Astrocyte of the spinal cord (primary cell): ENCODE measurements at regions not wholly inside any gene's neighbourhood (a gene's known extent, or its start where the extent isn't known, plus 50 kb on each side); places are given as distances from the start of the nearest gene placed in this dataset.

Experiments used
- DNase-seq: peaks from one replicate; pipeline ENCODE4 v3.0.0; 2011; ENCODE audit warnings: low read depth, low spot score
- H3K4me3 ChIP-seq: 2 replicates; pipeline ENCODE4 v1.5.1; 2011; ENCODE audit warnings: low read depth, mild to moderate bottlenecking, low read length, moderate library complexity
- in situ Hi-C: cut with HindIII; loops from 2 replicates; pipeline ENCODE4 v1.10.0; 2017; ENCODE audit warnings: low sequenced_read_pairs
- TF ChIP-seq, protein P1 (sequence below): IDR thresholded peaks from 2 replicates; pipeline ENCODE4 v1.5.1; 2012; ENCODE audit warnings: low read depth, mild to moderate bottlenecking, low read length, inconsistent platforms

DNA sequence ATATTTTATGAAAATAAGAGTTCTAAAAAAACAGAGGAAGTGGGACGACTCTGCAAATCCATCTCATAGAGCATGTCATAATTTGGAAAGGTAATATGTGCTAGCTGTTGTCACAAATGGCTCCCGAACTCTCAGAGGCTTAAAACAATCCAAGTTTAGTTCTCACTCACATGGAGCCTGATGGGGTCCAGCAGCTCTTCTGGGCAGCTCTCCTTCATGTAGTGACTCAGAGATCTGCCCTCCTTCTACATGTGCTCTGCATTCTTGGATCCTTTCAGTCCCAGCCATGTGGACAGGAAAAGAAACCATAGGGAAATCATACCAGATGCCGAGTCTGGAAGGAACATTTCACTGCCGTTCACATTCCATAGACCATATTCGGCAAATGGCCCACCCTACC is 180.1 kb upstream of the APCDD1 start:
- TF ChIP-seq, protein P1, sequence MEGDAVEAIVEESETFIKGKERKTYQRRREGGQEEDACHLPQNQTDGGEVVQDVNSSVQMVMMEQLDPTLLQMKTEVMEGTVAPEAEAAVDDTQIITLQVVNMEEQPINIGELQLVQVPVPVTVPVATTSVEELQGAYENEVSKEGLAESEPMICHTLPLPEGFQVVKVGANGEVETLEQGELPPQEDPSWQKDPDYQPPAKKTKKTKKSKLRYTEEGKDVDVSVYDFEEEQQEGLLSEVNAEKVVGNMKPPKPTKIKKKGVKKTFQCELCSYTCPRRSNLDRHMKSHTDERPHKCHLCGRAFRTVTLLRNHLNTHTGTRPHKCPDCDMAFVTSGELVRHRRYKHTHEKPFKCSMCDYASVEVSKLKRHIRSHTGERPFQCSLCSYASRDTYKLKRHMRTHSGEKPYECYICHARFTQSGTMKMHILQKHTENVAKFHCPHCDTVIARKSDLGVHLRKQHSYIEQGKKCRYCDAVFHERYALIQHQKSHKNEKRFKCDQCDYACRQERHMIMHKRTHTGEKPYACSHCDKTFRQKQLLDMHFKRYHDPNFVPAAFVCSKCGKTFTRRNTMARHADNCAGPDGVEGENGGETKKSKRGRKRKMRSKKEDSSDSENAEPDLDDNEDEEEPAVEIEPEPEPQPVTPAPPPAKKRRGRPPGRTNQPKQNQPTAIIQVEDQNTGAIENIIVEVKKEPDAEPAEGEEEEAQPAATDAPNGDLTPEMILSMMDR: no peak
- in situ Hi-C loops: no loop called here
- no peak overlapping the region for H3K4me3 ChIP-seq
- DNase-seq: no peak

DNA sequence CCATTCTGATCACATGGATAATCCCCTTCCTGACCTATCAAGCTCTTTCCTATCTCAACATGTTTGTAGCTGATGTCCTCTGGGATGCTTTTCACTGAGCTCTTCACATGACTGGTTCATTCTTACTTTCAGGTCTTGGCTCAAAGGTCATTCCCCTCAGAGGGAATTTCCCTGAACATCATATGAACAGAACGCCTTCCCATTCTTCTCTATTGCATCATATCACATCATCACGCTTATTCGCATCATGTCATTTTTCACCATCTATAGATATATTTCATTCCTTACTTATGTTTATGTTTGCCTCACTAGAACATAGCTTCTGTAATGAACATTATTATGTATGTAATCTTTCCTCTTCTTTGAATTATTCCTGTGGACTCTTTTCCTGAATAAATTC is 178.9 kb upstream of the APCDD1 start:
- DNase-seq: no peak

DNA sequence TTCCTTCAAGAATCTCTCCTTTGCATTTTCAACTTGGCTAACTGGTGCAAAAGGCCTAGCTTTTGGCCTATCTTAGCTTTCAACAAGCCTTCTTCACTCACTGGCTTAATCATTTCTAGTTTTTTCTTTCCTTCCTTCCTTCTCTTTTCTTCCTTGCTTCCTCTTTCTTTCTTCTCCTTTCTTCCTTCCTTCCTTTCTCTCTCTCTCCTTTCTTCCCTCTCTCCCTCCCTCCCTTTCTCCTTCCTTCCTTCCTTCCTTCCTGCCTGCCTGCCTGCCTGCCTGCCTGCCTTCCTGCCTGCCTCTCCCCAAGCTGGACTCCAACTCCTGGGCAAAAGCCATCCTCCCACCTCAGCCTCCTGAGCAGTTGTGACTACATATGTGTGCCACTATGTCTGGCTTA is 176.2 kb upstream of the APCDD1 start:
- TF ChIP-seq, protein P1: no peak
- in situ Hi-C loops: no loop called here
- DNase-seq: no peak
- H3K4me3 ChIP-seq: no peak overlapping the region

More for the DNA sequence above, 178.9 kb upstream of the APCDD1 start:
- TF ChIP-seq, protein P1: no peak
- no peak overlapping the region for H3K4me3 ChIP-seq
- in situ Hi-C loops: no loop called here

DNA sequence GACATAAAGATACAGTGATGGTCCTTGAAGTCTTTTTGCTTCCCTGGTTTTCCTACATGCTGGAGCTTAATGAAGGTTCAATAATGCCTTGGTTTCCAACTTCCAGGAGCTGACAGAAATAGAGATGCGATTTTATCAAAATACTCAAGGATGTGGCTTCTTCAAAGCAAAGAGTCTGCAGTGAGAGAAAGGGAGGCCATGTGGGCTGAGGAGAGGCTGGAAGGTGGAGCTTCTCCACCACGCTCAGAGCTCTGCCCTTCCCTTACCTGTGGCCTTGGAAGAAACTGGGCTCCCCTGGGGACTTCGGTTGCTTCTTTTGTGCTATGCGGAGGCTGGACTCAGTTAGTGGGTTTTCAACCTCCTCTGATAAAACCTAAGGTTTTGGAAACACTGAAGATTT is 175.0 kb upstream of the APCDD1 start:
- TF ChIP-seq, protein P1: no peak
- in situ Hi-C loops: no loop called here
- no peak for DNase-seq
- no peak overlapping the region for H3K4me3 ChIP-seq

DNA sequence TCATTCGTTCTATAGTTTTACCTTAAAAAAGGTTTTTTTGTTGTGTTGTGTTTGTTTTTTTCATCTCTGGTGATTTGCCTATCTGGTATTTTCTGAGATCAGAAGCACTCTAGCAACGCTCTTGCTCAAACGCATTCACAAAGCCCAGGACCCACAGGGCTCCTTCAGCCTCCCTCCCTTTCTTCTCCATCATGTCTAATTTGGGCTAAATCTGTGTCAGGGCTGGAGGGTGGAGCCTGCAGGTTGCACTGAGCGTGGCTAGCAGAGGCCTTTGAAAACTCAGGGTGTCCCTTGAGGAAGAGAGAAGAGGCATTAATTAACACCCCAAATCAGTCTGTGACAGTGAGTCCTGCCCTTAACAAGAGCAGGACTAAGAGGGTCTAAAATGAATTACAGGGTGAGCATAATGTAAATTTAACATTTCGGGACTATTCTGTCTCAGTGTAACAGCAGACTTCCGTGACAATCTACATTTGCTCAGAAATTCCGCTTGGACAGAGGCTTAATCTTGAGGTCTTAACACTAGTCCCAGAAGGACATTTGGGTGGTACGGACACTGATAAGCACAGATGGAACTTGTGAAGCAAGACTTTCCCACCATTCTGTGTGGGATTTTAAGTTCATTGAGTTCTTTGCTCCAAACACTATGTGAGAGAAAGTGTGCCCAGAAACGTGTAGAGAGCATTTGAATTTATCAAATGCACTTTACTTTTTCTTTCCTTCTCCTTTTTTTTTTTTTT is 174.4 kb upstream of the APCDD1 start:
- in situ Hi-C loops: no loop called here
- DNase-seq: no peak
- TF ChIP-seq, protein P1: no peak
- no peak overlapping the region for H3K4me3 ChIP-seq

DNA sequence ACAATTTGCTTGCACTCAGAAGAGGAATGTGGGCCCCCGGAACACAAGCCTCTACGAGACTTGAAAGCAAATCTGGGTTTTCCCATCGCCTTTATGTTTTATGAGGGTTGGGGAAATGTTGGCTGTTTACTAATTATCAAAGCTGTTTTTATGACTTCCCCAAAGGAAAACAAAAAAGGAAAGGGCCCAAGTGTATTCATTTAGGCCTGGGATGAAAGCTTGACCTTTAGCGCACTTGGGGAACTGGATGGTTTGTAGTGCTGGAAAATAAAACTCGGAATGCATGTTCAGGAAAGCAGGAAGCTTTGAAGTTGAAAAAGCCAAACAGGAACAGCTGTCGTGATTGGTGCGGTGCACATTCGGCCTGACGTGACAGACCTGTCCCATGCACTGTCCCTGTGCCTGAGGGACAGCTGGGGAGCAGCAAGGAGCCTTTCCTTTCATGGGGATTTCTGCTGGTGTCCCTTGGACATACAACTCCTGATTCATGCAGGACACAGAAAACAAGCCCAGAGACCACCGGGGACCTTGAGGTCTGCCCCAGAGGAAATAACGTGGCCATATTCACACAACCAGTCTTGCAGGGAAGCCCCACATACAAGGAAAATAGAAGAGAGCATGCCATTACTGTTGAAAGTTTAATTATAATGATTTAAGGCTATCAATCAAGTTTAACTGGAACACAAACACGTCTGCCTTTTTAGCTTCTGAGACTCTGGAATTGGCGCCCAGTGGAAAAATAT is 169.7 kb upstream of the APCDD1 start:
- no peak for DNase-seq
- in situ Hi-C loops: no loop called here
- TF ChIP-seq, protein P1: no peak

More for the DNA sequence above, 169.7 kb upstream of the APCDD1 start:
- no peak overlapping the region for H3K4me3 ChIP-seq
